AG04449 (cell line): ENCODE measurements at regions not wholly inside any gene's neighbourhood (a gene's known extent, or its start where the extent isn't known, plus 50 kb on each side); places are given as distances from the start of the nearest gene placed in this dataset.

Experiments
- CTCF ChIA-PET: fragments of 350-600 bp; formaldehyde crosslinking; extraction: SDS; loops from one replicate; lab custom pipeline; 2021; ENCODE audit warnings: antibody characterized with exemption; lab: Yijun Ruan, JAX
- POLR2A ChIA-PET: fragments of 400-600, 350-600 bp; formaldehyde crosslinking; extraction: SDS; loops from one replicate; lab custom pipeline; 2020; ENCODE audit warnings: antibody characterized with exemption, inconsistent platforms; lab: Yijun Ruan, JAX
- DNase-seq: peaks from one replicate; pipeline ENCODE4 v3.0.0-alpha.2; 2010; ENCODE audit warnings: low read depth, low spot score
- H3K4me3 ChIP-seq: 2 replicates; pipeline ENCODE4 v1.5.1; 2011; ENCODE audit warnings: low read depth, mild to moderate bottlenecking, control low read depth, low read length
- CTCF ChIP-seq: IDR thresholded peaks from one replicate; pipeline ENCODE4 v1.5.1; 2011; ENCODE audit warnings: mild to moderate bottlenecking, moderate library complexity, low read length, control low read depth, inconsistent platforms; ENCODE audit not compliant: insufficient read depth; ENCODE audit errors: missing control alignments

DNA sequence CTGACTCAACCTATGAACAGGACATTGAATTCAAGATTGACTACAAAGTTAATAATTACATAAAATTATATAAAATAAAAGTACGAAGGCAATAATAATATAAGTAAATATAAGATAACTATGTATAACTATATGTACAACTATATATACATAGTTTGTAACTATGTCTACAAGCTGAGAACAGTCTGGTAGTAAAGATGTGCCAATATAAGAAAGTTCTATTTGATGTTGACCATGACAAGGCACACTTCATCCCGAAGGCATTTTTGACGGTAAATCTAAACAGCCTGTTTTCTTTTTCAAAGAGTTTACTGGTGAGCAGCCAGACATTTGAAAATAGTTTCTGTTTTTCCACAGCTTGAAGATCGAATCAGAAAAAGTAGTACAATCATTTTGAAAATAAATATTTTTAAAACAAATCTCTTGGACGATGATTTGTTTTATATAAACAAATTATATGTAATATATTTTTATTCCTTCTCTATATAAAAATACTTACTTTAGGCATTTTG is 112.9 kb downstream of the CEP44 start:
- POLR2A ChIA-PET, result no interaction called here
- CTCF ChIA-PET, result no interaction called here
- no peak overlapping the region for H3K4me3 ChIP-seq
- DNase-seq, result no peak
- no peak for TF ChIP-seq CTCF

DNA sequence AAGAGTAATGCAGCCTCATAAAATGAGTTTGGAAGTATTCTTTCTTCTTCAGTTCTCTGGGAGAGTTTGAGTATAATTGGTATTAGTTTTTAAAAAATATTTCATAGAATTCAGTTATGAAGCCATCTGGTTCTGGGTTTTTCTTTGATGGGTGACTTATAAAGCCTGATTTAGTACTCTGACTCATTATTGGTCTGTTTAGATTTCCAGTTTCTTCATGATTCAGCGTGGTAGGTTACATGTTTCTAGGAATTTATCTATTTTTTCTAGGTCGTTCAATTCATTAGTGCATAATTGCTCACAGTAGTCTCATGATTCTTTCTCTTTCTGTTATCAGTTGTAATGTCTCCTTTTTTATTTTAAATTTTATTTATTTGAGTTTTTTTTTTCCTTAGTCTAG is 111.2 kb downstream of the CEP44 start:
- POLR2A ChIA-PET, result no interaction called here
- no peak for DNase-seq
- CTCF ChIA-PET, result no interaction called here
- TF ChIP-seq CTCF, result no peak
- H3K4me3 ChIP-seq, result no peak overlapping the region

DNA sequence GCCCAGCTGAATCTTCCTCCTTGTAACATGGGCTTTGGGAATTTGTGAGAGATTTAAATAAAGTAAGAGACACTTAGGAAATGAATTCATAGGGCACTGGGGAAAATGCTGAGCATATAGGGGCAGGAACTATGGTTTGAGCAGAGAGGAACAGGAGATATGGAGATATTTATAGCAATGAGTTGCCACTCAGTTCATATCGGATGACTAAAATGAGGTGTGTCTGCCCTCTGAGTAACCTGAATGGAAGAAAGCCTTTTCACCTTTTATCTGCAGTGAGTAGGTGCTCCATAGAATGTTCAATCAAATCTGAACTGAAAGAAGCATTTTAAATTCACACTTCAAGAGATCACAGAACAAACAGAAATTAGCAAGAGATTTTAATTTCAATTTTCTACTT is 105.7 kb downstream of the CEP44 start:
- CTCF ChIA-PET, result no interaction called here
- no peak for DNase-seq
- no peak overlapping the region for H3K4me3 ChIP-seq
- POLR2A ChIA-PET, result no interaction called here
- TF ChIP-seq CTCF, result no peak

DNA sequence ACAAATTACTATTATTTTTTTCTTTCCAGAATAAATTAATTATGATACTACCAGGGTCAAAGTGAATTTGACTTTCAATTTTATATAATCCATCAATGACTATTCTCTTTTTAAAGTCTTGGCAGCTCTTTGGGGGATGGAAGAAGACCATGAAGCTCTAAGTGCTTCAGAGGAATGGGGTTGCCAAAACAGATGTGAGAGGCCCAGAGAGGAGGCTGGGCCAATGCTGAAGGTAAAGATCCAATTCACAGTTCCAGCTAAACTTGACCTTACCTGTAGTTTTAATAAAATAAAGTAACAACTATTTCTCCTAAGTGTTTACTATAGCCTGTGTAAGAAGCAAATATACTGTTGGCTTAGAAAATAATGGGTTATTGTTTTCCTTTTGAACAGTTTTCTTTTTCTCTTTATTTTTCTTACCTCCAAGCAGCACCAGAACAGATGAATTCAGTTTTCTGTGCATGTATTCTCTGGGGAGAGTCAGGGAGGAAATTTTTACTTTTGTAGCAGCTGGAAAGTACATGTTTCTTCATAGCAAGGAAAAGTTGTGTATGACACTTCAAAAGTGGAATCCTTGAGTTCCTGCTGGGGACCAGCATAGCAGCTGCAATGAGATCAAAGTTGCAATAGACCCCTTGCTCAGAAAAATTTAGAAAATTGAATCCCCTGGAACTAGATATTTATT is 104.9 kb downstream of the CEP44 start:
- CTCF ChIA-PET, result no interaction called here
- DNase-seq, result no peak
- H3K4me3 ChIP-seq, result no peak overlapping the region
- POLR2A ChIA-PET, result no interaction called here
- no peak for TF ChIP-seq CTCF

- TF ChIP-seq CTCF, result no peak
- CTCF ChIA-PET, result no interaction called here
- DNase-seq, result no peak
- POLR2A ChIA-PET, result no interaction called here
- H3K4me3 ChIP-seq, result no peak overlapping the region
These were observed 104.0 kb downstream of the CEP44 start for GRCh38 chr4:174387721-174388120.

DNA sequence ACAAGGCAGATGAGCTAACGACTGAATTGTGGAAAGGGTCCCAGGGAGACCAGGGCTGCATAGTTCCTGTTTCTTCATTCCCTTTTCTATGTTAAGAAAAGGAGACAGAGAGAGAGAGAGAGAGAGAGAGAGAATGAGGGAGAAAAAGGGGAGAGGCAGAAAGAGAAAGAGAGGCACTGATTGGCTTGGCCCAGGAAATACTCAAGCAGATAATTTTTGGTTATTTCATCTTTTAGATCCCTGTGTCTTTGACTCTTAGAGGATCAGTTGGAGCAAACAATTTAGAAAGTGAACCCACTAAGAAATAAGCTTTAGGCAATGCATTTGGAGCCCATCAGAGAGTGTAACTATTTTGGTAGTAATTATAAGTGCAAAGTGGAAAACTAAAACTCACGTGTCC is 103.4 kb downstream of the CEP44 start:
- H3K4me3 ChIP-seq, result no peak overlapping the region
- POLR2A ChIA-PET, result no interaction called here
- no peak for DNase-seq
- CTCF ChIA-PET, result no interaction called here
- no peak for TF ChIP-seq CTCF
